ENCODE measurements at regions not wholly inside any gene's neighbourhood (a gene's known extent, or its start where the extent isn't known, plus 50 kb on each side); places are given as distances from the start of the nearest gene placed in this dataset.

DNA sequence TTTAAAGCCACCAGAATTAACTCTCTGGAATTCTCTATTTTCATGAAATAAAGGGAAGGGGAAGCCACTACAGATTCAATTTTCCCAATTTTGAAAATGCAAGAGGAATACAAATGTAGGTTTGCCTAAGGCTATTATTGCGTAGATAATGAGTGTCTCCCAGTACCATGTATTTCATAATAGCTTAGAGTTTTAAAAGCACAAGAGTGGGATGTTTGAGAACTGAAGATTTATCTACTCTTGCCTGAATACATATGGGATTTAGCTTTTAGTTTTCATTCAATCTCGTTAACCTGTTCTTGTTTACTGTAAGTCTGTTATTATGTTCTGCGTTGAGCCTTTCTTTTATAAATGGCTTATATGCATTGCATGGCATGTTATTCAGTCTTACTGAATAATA lies 795.1 kb downstream of the BRINP3 start:
- TF ChIP-seq EZH2 (IDR thresholded peaks at IDR 0.05; ENCODE audit: insufficient read depth, poor library complexity, severe bottlenecking) (no peak), EZH2phosphoT487 (IDR thresholded peaks at IDR 0.05; ENCODE audit: insufficient read depth, low read depth) (no peak)
